SW480 (cell line): ENCODE measurements at regions not wholly inside any gene's neighbourhood (a gene's known extent, or its start where the extent isn't known, plus 50 kb on each side); places are given as distances from the start of the nearest gene placed in this dataset.
A peak's percentile ranks its signal among the peaks of the same experiment; 100 is the strongest.

Experiments
- DNase-seq: peaks from one replicate; pipeline ENCODE4 v3.0.0-alpha.2; 2016; ENCODE audit warnings: low spot score

- no peak for DNase-seq
Measured at GRCh38 chr7:25847336-25848070, 304.5 kb upstream of the NFE2L3 start.

- peak; percentile 86 for DNase-seq
Measured at GRCh38 chr7:25849500-25850184, 302.4 kb upstream of the NFE2L3 start.

GRCh38 chr7:25850216-25850615 lies 301.8 kb upstream of the NFE2L3 start:
- DNase-seq = no peak

- DNase-seq = no peak
Measured at GRCh38 chr7:25850735-25851134, 301.3 kb upstream of the NFE2L3 start.

- peak; percentile 84 for DNase-seq
Measured at GRCh38 chr7:25851332-25852210, 300.4 kb upstream of the NFE2L3 start.

- DNase-seq = peak; percentile 46
Measured at GRCh38 chr7:25852211-25852938, 299.6 kb upstream of the NFE2L3 start.

- no peak for DNase-seq
Measured at GRCh38 chr7:25852939-25853271, 299.1 kb upstream of the NFE2L3 start.

GRCh38 chr7:25853314-25853713 lies 298.7 kb upstream of the NFE2L3 start:
- no peak for DNase-seq

- DNase-seq = no peak
Measured at GRCh38 chr7:25854059-25854458, 297.9 kb upstream of the NFE2L3 start.

- DNase-seq = peak; percentile 100
Measured at GRCh38 chr7:25854608-25855497, 297.1 kb upstream of the NFE2L3 start.

GRCh38 chr7:25855854-25856782 lies 295.9 kb upstream of the NFE2L3 start:
- peak; percentile 84 for DNase-seq

GRCh38 chr7:25857376-25858067 lies 294.5 kb upstream of the NFE2L3 start:
- DNase-seq = peak; percentile 96

- no peak for DNase-seq
Measured at GRCh38 chr7:25858200-25858524, 293.8 kb upstream of the NFE2L3 start.

GRCh38 chr7:25858525-25859411 lies 293.2 kb upstream of the NFE2L3 start:
- no peak for DNase-seq

- DNase-seq = no peak
Measured at GRCh38 chr7:25859412-25860274, 292.4 kb upstream of the NFE2L3 start.

GRCh38 chr7:25860275-25861163 lies 291.5 kb upstream of the NFE2L3 start:
- peak; percentile 84 for DNase-seq

GRCh38 chr7:25861164-25861496 lies 290.9 kb upstream of the NFE2L3 start:
- DNase-seq = no peak
